ENCODE measurements at regions not wholly inside any gene's neighbourhood (a gene's known extent, or its start where the extent isn't known, plus 50 kb on each side); places are given as distances from the start of the nearest gene placed in this dataset.

- no peak for TF ChIP-seq PATZ1 (CRISPR knock-in tag; IDR thresholded peaks at IDR 0.05; ENCODE audit: borderline replicate concordance)
- no peak for TF ChIP-seq OSR1 (CRISPR knock-in tag; IDR thresholded peaks at IDR 0.05)
- no peak for TF ChIP-seq RARB (CRISPR knock-in tag; IDR thresholded peaks at IDR 0.05)
- no peak for TF ChIP-seq ARNTL (CRISPR knock-in tag; IDR thresholded peaks at IDR 0.05; ENCODE audit: borderline replicate concordance, low read depth)
- TF ChIP-seq ZC3H10 (CRISPR knock-in tag; IDR thresholded peaks at IDR 0.05): no peak
- TF ChIP-seq, protein P1, sequence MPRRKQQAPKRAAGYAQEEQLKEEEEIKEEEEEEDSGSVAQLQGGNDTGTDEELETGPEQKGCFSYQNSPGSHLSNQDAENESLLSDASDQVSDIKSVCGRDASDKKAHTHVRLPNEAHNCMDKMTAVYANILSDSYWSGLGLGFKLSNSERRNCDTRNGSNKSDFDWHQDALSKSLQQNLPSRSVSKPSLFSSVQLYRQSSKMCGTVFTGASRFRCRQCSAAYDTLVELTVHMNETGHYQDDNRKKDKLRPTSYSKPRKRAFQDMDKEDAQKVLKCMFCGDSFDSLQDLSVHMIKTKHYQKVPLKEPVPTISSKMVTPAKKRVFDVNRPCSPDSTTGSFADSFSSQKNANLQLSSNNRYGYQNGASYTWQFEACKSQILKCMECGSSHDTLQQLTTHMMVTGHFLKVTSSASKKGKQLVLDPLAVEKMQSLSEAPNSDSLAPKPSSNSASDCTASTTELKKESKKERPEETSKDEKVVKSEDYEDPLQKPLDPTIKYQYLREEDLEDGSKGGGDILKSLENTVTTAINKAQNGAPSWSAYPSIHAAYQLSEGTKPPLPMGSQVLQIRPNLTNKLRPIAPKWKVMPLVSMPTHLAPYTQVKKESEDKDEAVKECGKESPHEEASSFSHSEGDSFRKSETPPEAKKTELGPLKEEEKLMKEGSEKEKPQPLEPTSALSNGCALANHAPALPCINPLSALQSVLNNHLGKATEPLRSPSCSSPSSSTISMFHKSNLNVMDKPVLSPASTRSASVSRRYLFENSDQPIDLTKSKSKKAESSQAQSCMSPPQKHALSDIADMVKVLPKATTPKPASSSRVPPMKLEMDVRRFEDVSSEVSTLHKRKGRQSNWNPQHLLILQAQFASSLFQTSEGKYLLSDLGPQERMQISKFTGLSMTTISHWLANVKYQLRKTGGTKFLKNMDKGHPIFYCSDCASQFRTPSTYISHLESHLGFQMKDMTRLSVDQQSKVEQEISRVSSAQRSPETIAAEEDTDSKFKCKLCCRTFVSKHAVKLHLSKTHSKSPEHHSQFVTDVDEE (CRISPR knock-in tag; IDR thresholded peaks at IDR 0.05): no peak
- TF ChIP-seq ISL1 (CRISPR knock-in tag; IDR thresholded peaks at IDR 0.05): no peak
- TF ChIP-seq, protein P2, sequence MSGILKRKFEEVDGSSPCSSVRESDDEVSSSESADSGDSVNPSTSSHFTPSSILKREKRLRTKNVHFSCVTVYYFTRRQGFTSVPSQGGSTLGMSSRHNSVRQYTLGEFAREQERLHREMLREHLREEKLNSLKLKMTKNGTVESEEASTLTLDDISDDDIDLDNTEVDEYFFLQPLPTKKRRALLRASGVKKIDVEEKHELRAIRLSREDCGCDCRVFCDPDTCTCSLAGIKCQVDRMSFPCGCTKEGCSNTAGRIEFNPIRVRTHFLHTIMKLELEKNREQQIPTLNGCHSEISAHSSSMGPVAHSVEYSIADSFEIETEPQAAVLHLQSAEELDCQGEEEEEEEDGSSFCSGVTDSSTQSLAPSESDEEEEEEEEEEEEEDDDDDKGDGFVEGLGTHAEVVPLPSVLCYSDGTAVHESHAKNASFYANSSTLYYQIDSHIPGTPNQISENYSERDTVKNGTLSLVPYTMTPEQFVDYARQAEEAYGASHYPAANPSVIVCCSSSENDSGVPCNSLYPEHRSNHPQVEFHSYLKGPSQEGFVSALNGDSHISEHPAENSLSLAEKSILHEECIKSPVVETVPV (CRISPR knock-in tag; IDR thresholded peaks at IDR 0.05): no peak
- no peak for TF ChIP-seq PPARA (CRISPR knock-in tag; IDR thresholded peaks at IDR 0.05; ENCODE audit: borderline replicate concordance)
Observed at GRCh38 chrX:134144231-134144630, 92.8 kb upstream of the CCDC160 start.
